Stimulated activated CD4-positive, alpha-beta T cell treated with anti-CD3 and anti-CD28 coated beads, Interleukin-12 subunit alpha, Interleukin-12 subunit beta, amount 100 ng/mL, for 48 hours (primary cell): ENCODE measurements at regions not wholly inside any gene's neighbourhood (a gene's known extent, or its start where the extent isn't known, plus 50 kb on each side); places are given as distances from the start of the nearest gene placed in this dataset.

ENCODE experiments used
- DNase-seq, 3 donors: peaks; one replicate each; pipeline ENCODE4 v3.0.0-alpha.2; 2020; ENCODE audit warnings: low read depth in 2 of 3, low spot score in 1 of 3

- DNase-seq: no peak
Measured at GRCh38 chr9:87084407-87084806, 137.1 kb upstream of the GAS1 start.

- DNase-seq: no peak
Measured at GRCh38 chr9:87085073-87085472, 137.8 kb upstream of the GAS1 start.

DNA sequence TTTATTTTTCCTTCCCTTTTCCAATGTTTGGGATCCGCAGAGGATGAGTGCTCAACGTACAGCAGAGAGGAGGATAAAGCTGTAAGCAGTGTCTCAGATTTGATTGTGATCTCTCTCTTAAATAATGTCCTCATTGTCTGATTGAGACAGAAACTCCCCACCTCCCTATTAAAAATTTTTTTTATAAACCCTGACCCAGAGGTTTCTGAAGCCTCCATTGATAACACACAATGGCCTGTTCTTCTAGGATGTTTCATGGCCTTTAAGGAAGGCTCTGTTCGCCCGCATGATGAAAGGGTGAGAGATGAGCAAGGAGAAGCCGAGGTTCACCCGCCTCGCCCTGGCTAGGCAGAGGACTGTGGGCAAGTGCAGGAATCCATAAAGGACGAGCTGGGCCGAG, 138.2 kb upstream of the GAS1 start:
- DNase-seq: no peak

DNA sequence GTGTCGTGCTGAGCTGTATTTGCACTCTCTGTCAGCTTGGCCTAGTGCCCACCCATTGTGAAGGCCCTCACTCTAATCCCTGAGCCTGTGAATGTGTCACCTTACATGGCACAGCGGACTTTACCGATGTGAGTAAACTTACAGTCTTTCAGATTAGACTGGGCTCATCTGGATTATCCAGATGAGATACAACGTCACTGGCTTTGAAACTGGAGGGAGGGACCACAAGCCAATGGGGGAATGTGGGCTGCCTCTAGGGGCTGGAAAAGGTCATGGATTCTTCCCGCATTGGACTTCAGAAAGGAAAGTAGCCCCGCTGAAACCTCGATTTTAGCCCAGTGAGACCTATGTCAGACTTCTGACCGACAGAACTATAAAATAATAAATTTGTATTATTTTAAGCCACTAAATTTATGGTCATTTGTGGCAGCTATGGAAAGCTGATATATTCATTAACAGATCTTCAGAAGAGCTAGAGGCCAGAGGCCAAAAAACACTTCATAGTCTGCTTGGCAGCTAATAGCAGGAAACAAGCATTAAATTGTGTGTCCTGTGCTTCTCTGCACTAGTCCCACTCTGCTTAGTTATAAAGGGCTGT, 139.0 kb upstream of the GAS1 start:
- no peak for DNase-seq

DNA sequence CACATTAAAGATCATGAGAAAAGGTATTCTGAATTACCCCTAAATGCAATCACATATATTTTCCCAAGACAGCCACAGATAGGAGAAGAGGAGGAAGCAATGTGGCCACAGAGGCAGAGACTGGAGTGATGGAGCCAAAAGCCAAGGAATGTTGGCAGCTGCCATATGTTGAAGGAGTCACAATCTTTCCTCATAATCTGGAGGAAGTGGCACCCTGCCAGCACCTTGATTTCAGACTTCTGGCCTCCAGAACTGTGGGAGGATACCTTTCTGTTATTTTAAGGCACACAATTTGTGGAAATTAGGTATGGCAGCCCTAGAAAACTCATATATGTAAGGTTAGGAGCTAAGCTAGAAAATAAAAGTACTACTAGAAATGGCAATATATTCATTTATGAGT, 139.9 kb upstream of the GAS1 start:
- DNase-seq: no peak

- DNase-seq: no peak
Measured at GRCh38 chr9:87088192-87088591, 140.9 kb upstream of the GAS1 start.

DNA sequence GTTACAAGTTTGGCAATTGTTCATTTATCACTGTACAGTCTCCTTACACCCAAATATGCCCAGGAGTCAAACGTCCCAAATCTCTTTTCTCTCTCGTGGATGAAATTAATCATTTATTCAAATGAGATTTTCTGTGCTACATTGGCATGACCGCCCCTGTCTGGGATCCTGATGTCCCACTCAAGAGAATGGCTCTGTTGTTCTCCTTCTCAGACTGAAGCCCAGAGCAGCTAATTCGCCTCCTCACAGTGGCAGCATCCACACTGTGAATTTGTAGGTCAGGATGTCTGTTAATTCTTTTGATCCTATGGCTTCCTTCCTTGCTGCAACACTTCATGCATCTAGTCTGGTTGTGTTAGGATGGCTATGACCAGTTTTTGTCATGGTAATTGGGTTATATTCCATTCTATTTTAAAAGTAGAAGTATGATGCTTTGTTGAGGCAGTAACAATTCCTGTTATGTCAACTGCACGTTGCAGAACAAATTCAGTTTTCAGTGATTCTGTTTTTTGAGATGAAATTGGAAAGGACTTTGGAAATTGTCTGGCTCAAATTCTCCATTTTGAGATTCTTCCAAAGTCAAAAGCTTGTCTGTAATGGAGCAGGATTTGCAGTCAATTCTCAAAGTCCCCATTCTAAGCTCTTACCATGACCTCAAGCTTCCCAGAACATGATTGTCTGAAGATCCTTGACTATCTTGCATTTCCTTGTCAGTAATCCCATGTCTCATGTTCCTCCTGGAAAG, 141.5 kb upstream of the GAS1 start:
- DNase-seq: no peak

- no peak for DNase-seq
Measured at GRCh38 chr9:87089506-87089905, 142.2 kb upstream of the GAS1 start.

DNA sequence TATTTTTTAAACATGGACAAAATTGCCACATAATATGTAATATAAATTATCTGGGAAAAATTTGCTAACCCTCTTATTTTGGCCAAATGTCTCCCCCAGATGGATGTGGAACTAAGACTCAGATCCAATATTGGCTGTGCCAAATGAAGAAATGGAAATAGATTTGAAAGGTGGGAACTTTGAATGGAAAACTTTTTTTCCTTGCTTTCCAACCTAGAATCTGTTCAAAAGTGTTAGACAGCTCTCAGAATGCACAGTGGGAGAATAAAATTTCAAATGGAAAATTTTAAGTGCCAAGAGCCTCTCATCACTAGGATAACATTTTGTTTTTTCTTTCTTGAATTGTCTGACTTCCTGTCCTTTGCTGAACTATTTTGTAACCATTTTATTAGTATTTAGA, 142.6 kb upstream of the GAS1 start:
- DNase-seq: no peak

DNA sequence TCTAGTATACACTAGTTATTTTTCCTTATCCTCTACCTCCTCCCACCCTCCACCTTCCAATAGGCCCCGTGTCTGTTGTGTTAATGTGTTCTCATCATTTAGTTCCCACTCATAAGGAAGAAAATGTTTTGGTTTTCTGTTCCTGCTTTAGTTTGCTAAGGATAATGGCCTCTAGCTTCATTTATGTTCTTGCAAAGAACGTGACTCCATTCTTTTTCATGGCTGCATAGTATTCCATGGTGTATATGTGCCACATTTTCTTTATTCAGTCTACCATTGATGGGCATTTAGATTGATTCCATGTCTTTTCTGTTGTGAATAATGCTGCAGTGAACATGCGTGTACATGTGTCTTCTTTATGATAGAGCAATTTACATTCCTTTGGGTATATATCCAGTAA, 146.5 kb upstream of the GAS1 start:
- no peak for DNase-seq

- DNase-seq: no peak
Measured at GRCh38 chr9:87095951-87096350, 148.6 kb upstream of the GAS1 start.

DNA sequence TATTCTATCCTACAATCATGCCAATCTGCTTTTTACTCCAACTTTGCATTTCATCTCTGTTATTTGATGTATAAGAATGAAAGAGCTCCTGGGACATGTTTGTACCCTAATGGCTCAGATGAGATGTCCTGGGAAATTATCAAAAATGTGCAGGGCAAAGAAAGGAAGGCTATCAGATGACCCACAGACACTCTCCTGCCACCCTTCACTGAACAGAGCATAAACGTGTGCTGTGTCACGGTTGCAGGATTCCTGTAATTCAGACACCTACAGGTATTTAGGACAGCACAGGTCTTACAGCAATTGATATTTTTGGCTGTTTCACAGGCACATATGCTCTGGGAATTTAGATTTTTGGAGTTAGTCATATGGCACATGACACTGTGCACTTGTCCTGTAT, 149.2 kb upstream of the GAS1 start:
- no peak for DNase-seq

DNA sequence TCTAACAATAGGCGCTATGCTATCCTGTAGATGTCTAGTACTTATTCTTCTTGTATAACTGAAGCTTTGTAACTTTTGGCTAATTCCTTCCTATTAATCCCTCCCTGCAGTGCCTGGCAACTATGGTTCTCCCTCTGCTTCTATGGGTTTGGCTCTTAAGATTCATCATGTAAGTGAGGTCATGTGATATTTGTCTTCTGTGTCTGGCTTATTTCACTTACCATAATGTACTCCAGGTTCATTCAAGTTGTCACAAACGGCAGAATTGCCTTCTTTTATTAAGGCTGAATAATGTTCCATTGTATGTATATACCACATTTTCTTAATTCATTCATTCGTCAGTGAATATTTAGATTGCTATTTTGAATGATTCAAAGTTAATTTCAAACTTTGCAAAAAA, 149.9 kb upstream of the GAS1 start:
- no peak for DNase-seq

DNA sequence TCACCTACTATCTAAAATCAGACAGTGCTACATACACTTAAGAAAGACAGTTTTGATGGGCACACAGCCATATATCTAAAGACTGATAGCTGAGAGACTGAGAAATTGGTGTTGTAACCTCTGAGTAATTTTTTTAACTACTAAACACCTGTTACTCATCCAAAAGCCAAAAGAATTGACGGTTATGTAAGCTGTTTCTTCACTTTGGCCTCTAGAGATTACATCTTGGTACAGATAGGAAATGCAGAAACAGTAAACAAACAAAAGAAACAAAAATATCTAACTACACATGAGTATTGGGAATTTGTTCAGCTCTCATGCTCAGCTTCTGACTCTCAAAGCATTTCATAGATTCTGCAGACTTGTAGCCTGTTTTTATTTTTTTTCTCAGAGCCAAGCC, 152.1 kb upstream of the GAS1 start:
- no peak for DNase-seq

DNA sequence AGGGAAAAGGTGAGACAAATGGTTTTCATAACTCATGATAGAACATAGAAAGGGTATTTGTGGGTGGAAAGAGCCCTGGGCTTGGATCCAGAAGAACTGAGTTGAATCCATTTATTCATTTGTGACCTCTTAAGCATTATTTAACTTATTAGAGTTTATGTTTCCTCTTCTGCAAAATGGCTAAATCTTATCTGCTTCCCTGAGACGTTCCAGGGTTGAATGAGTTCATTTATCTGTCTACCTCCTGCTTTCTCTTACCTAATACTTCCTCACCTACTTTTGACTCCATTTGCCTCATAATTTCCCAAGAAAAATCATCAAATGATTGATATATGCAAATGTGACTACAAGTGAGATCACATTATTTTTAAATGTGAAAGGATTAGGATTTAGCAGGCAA, 152.7 kb upstream of the GAS1 start:
- DNase-seq: no peak

DNA sequence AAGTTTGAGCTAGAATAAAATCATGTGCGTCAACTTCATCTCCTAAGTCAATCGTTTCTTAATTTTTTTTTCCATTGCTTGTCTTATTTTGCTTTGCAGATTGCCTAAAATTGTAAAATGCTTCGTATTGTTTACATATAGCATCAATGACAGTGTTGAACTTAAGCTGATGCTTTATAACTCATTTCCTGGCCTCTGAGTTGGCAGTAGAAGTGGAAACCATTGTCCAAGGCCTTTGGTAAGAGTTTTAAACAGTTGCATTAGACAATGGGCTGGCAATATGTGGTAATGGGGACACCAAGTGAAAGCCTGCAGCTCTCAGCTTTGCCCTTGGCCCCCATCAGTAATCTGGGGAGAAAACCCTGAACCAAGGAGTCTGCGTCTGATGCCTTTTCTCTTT, 154.8 kb upstream of the GAS1 start:
- DNase-seq: no peak

- DNase-seq: no peak
Measured at GRCh38 chr9:87107072-87107471, 159.8 kb upstream of the GAS1 start.

DNA sequence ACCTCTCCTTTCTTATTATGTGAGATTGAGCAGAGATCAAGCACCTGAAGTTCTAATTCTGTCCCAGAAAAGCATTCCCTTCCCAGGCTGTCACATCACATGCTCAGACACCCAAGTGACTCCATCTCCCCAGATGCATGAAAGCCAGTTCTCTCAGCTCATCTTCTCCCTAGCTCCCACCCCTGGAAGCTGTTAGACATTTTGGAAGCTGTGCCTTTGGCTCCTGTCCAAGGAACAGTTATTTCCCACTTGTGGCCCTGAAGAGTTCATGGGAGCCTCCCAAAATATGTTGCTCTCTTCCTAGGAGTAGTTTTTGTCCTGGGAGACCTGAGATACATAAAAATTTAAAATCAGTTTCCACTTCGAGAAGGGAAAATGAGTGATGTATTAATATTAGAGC, 161.4 kb upstream of the GAS1 start:
- no peak for DNase-seq

- no peak for DNase-seq
Measured at GRCh38 chr9:87109231-87109631, 161.9 kb upstream of the GAS1 start.

GRCh38 chr9:87109851-87110250, 162.5 kb upstream of the GAS1 start:
- DNase-seq: no peak

GRCh38 chr9:87111010-87111409, 163.7 kb upstream of the GAS1 start:
- no peak for DNase-seq

- no peak for DNase-seq
Measured at GRCh38 chr9:87112656-87113055, 165.3 kb upstream of the GAS1 start.

DNA sequence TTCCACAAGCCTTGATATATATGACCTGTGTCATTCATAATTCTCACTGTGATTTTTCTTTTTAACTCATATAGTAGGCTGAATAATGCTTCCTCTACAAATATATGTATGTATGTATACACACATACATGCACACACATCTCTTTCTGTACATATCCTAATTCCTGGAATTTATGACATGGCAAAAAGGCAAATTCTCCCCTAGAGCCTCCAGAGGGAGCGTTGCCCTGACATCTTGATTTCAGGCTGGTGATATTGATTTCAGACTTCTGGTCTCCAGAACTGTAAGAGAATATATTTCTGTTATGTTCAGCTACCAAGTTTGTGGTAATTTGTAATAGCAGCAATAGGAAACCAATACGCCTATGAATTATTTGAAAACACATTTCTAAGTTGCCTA, 166.6 kb upstream of the GAS1 start:
- DNase-seq: no peak
